ENCODE measurements at regions not wholly inside any gene's neighbourhood (a gene's known extent, or its start where the extent isn't known, plus 50 kb on each side); places are given as distances from the start of the nearest gene placed in this dataset.

DNA sequence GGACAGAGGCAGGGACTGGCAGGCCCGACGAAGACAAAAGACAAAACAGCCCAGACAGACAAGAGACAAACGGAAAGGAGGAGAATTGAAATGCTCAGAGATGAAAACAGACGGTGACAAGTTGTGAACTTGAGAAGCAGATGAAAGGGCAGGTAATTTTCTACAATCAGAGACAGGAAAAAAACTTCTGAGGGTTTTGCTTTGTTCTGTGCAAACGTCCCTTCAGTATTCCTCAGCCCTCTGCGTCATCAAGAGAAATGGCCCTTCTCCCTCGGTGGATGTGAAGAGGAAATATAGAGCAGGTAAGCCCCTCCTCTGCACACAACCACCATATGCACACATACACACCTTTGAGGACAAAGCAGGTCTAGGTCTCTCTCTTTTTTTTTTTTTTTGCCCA is 206.6 kb downstream of the UACA start:
- no peak for TF ChIP-seq POLR2AphosphoS5 (IDR thresholded peaks at IDR 0.05)
- TF ChIP-seq, protein P1, sequence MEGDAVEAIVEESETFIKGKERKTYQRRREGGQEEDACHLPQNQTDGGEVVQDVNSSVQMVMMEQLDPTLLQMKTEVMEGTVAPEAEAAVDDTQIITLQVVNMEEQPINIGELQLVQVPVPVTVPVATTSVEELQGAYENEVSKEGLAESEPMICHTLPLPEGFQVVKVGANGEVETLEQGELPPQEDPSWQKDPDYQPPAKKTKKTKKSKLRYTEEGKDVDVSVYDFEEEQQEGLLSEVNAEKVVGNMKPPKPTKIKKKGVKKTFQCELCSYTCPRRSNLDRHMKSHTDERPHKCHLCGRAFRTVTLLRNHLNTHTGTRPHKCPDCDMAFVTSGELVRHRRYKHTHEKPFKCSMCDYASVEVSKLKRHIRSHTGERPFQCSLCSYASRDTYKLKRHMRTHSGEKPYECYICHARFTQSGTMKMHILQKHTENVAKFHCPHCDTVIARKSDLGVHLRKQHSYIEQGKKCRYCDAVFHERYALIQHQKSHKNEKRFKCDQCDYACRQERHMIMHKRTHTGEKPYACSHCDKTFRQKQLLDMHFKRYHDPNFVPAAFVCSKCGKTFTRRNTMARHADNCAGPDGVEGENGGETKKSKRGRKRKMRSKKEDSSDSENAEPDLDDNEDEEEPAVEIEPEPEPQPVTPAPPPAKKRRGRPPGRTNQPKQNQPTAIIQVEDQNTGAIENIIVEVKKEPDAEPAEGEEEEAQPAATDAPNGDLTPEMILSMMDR (IDR thresholded peaks at IDR 0.05): no peak
- no peak for TF ChIP-seq POLR2A (IDR thresholded peaks at IDR 0.05)

Measured in prostate gland (tissue), 2 donors.